ENCODE measurements at regions not wholly inside any gene's neighbourhood (a gene's known extent, or its start where the extent isn't known, plus 50 kb on each side); places are given as distances from the start of the nearest gene placed in this dataset.

GRCh38 chr3:193822492-193823212 is 229.6 kb downstream of the OPA1 start:
- TF ChIP-seq POLR2A (IDR thresholded peaks at IDR 0.05; ENCODE audit: low read depth, low read length) (no peak), TAF1 (IDR thresholded peaks at IDR 0.05; ENCODE audit: borderline replicate concordance, low read depth, low read length) (no peak)

Data from GM12892 (cell line).